ENCODE measurements at regions not wholly inside any gene's neighbourhood (a gene's known extent, or its start where the extent isn't known, plus 50 kb on each side); places are given as distances from the start of the nearest gene placed in this dataset.
"Not testable (repeated sequence)": the region's sequence is repeated elsewhere in the genome, so short reads cannot be mapped to it uniquely, and the experiment has no call there.

DNA sequence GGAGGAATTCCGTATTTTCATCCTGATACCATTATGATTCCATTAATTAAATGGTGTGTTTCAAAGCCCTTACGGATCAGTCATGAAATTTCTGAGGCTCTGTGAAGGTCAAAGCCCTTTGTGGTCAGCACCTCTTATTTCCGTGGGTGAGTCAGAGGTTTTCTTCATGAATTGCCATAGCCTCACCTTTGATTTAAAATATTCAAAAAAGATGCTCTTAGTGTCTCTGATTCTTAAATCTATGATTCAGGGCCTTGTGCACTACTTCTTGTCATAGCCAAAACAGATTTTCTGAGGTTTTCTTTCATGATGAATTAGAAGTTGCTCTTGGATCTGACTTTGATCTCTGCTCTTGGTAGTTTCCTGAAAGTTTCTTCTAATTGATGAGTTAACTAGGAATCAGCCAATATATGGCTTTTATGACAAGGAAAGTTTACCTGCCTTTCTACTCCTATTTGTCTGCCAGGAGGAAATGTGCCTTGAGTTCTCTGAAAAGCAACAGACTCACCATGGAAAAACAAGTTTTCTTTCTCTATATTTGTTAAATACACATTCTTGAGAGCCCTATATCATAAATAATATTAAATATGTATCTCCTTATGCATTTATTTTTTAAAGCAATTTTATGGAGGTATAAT, 613.0 kb downstream of the UTRN start:
- no peak for DNase-seq

DNA sequence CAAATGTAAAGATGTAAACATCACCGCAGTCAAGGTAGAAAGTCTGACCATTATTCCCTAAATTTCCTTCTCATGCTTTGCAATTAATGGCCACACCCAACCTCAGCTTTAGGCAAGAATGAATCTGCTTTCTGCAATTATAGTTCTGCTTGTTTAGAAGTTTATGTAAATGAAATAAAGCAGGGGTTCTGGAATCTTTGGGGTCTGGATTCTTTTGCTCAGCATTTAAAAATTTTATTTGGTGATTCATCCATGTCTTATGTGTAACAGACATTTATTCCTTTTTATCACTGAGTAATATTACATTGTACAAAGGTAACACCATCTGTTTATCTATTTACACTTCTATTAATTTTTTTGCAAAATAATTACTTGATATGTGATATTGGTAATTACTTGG, 613.6 kb downstream of the UTRN start:
- DNase-seq: no peak

DNA sequence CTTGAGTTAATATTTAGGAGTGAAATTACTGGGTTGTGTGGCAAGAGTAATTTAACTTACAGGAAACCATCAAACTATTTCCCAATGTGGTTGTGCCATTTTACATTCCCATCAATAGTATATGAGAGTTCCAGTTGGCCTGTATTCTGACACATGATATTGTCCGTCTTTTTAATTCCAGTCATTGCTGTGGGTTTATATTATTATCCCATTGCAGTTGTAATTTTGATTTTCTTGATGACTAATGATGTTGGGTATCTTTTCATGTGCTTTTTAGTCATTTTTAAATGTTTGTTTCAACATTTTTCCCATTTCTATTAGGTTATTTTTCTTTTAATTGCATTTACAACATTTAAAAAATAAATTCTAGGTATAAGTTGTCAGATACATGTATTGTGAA, 614.0 kb downstream of the UTRN start:
- no peak for DNase-seq

DNA sequence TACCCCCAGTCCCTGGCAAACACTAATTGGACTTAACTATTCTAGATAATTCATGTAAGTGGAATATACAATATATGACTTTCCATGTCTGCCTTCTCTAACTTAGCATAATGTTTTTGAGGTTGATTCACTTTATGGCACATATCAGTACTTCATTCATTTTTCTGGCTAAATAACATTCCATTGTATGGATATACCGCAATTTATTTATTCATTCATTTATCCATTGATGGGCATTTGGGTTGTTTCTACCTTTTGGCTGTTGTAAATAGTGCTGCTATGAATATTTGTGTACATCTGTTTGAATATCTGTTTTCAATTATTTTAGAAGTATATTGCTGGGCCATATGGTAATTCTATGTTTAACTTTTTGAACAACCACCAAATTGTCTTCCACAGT, 616.3 kb downstream of the UTRN start:
- DNase-seq: no peak

DNA sequence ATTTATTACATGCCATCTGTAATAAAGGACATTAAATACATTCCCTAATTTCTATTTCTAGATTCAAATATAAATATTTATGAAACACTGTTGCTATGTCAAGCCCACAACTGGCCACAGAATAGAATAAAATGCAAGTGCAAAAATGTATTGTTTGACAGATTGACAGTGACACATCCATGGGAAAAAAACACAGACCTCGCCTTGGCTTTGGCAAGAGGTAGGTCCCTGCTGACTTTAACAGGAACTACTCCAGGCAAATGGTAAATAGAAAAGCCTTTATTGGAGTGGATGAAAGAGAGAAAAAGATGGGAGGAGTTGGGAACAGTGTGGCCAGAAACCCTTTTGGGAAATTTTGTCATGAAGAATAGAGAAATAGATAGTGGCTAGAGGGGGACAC, 622.9 kb downstream of the UTRN start:
- no peak for DNase-seq

DNA sequence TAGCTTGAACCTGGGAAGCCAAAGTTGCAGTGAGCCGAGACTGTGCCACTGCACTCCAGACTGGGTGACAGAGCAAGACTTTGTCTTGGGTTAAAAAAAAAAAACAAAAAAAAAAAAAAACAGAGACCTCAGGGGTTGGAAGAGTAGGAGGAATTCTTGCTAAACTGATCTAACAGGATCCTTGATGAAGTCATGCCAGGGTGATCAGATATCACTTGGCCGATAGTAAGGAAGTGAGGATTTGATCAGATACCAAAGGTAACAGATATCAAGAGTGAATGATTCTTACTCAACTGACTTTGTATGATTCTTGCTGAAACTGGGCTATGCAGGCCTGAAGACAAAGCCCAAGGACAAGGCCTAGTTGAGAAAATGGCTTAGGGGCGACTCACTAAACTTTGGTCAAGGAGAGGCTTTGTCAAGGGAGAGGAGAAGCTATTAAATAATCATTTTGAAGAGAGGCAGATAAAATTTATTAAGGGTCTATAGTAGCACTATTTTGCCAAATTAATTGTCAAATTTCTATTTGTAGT, 624.7 kb downstream of the UTRN start:
- no peak for DNase-seq

DNA sequence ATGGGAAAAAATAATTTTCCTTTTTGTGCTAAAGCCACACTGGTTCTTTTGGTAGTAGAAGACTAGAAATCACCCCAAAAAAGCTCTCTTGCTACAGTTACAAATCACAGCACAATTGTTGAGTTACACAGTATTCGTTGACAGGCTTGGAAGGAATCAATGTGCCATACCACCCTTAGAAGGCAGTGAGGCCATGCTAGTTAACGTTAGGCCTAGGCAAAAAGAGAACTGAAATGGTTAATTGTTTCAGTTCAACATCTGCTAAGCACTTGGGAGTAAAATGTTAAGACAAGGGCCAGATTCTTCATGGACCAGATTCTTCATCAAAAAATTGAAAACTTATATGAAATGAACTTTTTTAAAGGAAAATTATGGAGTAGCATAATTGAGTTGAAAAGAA, 626.2 kb downstream of the UTRN start:
- no peak for DNase-seq

DNA sequence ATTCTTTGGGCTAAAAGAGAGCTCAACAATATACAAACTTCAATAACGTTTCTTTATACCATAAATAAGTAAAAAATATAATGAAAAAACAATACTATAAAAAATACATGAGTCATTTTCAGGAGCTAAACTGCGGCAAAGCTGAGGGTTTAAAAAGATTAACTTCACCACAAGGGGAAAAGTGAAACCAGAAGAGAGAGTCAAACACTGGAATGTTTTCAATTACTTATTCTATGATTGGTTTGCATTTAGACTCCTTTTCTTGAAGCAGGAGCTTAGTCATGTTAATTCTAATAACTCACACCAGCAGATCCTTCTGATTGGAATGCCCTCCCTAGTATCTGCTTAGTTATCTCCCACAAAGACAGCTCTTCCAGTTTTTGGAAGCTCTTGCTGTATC, 627.3 kb downstream of the UTRN start:
- no peak for DNase-seq

DNA sequence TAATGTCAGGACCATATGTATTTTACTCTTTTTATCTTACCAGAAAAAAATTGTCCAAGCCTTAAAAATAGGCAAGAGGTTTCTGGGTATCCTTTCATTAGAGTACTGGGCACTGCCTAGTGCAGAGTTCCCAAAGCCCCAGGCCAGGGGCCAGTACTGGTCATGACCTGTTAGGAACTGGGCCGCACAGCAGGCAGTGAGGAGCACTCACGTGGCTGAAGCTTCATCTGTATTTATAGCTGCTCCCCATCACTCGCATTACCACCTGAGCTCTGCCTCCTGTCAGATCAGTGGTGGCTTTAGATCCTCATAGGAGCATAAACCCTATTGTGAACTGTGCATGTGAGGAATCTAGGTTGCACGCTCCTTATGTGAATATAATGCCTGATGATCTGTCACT, 632.9 kb downstream of the UTRN start:
- no peak for DNase-seq

DNA sequence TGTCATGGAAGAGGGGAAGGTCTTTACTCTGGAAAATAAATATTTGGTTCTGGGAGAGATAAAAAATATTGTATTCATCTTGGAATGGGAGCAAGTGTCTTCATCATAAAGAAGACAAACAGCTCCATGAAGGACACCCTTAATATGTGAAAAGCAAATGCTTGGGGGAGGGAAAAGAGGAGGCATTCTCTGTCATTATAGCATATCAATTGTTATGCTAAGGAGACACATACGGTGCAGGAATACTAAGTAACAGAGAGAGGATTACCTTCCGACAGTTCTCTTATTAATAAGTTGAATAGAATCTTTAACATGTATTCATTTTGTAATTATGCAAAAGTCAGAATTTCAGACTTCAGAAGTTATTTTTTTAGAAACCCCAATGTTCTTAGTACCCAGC, 634.4 kb downstream of the UTRN start:
- no peak for DNase-seq

DNA sequence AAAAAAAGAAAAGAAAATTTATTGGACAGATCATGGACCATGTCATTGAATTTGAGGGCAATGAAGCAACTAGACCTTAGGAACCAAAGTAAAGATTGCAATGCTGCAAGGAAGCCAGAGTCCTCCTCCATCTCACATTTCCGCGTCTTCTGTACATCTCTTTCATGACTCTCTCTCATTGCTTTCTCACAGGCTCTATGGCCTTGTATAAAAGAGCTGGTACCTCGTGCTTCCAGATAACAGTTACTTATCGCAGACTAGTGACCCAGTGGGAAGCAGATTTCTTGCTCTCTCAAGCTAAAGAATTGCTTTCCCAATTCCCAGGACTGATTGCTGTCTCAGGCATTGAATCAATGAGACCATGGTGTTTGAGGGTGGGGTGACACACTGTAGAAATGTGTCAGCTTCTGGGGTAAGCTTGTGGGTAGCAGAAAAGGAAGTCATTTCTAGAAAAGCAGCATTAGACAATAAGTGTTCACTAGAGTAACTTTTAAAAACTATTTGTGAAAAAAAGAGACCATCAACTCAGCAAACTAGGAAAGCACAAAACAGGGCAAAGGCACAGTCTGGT, 635.3 kb downstream of the UTRN start:
- peak; percentile 18 for DNase-seq

DNA sequence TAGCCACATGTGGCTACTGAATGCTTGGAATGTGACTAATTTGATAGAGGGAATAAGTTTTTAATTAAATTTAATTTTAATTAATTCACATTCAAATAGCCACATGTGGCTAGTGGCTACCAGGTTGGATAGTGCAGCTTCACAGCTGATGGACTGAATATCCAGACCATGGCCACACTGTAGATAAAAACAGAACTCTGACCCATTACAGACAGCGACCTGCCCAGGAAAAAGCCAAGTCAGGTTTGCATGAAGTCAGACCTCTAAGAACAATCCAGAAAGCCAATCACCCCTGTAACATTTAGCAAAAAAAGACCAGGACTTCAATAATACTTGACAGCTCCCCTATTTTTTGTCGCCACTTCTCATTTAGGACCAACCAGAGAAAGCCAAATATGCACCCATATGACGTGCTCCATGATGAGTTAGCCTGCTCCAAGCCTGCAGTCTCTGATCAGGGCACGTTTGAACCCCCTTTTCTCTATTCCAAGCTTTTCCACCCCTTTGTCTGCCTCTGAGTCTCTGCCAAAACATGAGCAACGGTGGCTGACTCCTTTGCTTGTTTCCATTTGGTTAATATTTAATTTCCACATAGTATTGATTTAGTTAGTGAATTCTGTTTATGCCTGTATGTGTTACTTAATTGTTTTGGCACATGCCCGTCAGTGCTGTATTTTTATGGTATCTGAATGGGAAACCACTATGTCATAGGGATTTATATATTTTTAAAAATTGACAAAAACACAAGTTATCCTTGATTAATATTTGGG, 636.3 kb downstream of the UTRN start:
- DNase-seq: no peak

DNA sequence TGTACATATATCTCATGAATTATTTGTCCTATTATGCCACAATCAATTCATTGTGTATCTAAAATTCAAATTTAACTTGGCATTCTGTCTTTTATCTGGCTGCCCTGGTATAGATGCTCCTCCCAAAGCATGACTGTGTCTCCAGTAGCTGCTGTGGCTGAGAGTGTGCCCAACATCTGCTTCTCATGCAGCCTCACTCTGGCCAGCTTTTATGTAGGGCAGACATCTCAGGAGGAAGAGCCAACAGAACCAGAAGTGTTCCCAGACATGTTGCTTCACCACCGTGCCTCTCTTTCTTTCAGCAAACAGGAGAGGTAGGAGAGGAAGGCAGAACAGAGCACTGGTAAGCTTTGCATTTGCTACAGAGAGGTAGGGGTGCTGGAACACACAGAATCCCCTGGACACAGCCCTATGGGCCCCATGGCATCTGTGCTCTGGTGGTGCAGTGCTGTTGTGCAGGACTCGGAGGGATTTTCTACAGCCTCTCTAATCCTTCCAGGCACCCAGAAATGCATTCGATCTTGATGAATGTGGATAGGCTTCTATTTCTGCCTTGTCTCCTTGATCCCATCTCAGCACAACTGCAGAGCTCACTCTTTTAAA, 637.1 kb downstream of the UTRN start:
- DNase-seq: no peak

DNA sequence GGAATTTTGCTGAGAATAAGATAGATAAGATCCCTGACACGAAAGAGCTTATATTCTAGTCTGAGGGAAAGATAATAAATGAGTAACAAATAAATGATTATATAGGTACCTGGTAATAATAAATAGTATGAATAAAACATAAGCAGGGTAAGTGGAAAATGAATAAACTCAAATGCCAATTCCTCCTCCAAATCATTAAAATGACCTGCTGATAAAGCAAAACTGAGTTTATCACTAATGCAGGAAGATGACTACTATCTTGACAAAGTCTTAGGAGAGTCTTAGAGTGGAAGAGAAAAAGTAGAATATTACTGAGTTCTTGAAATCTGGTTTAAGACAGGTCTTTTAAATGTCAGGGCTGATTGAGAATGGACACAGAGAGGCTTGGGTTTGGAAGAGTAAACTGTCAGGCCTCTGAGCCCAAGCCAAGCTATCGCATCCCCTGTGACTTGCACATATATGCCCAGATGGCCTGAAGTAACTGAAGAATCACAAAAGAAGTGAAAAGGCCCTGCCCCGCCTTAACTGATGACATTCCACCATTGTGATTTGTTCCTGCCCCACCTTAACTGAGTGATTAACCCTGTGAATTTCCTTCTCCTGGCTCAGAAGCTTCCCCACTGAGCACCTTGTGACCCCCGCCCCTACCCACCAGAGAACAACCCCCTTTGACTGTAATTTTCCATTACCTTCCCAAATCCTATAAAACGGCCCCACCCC, 637.8 kb downstream of the UTRN start:
- not testable (repeated sequence) for DNase-seq

DNA sequence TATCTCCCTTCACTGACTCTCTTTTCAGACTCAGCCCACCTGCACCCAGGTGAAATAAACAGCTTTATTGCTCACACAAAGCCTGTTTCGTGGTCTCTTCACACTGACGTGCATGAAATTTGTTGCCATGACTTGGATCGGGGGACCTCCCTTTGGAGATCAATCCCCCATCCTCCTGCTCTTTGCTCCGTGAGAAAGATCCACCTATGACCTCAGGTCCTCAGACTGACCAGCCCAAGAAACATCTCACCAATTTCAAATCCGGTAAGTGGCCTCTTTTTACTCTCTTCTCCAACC, 638.3 kb downstream of the UTRN start:
- not testable (repeated sequence) for DNase-seq

DNA sequence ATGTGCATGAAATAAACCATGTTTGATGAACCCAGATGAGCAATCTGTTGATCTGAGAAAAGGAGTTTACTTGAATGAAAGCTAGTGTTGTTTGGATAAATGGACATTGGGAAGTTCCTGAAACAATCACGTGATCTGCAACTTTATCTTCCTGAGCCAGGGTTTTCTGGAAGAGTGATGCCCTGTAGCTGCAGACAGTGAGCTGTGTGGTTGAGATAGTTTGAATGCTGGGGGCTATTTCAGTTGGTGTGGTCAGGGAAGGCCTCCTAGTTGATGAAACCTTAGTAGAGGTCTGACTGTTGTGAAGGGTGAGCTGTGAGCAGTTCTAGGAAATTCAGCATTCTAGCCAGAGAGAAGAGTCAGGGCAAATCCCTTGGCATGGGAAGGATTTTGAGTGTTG, 643.7 kb downstream of the UTRN start:
- no peak for DNase-seq

DNA sequence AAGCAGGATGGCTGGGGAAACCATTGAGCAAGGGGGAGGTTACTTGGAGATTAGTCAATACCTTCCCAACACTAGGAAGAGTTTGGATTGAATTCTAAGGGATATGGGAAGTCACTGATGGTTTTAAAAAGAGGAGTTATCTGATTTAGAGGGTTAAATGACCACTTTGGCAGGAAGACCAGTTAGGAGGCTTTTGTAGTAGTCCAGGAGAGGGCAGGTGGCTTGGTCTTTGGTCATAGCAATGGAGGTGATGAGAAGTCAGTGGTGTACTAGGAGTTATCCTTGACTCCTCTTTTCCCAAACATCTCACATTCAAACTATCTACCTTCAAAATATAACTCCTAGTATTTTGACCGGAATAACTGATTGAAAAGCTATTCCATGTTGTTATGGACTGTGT, 644.1 kb downstream of the UTRN start:
- no peak for DNase-seq

DNA sequence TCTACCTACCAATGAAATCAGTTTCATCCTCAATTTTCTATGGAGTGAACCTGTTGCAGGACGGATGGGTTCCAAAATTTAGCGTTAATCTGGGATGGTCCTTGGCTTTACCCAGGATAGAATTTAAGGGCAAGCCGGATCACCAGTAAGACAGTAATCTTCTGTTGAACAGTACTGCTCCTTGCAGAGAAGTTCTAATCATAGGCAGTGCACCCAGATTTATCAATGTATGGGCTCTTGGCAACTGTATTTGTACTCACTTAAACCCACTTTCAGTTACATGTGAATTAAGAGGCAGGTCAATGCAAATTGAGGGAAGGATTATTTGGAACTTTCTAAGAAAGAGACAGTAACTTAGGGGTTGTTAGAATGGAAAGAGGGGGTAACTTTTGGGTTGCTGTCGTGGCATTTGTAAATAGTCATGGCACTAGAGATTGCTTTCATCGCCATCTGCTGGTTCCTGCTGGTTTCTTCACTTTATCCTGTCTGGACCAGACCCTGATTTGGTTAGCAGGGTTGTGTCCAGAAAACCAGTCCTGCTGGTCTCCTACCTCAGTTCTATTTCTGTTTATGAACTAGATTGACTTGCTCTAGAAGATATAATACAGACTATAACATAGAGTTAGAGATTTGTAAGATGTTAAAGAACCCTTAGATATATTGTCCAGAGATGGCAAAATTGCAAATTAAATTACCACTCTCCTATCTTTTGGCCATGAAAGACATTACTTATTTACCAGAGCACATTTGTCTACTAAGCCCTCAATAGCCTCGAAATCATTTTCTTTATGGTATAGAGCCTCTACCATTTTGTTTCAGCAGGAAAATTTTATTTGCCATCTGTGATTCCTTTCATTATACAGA, 646.3 kb downstream of the UTRN start:
- DNase-seq: peak; percentile 48

DNA sequence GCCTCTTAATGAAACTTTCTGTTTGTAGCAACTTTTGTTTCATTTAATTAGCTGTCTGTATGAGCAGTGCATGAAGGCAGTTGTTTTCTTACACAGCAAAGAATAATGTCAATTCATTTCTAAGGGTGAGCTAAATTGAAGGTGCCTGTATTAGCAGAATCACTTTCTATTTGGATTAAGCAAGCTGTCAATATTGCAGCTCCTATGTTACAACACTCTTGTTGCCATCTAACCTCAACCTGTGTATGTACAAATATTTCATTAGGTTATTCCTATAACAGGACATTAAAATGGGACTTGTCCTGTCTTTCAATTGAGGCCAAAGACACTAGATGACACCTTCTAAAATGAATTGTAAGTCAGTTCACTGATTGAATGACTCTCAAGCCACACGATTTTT, 647.5 kb downstream of the UTRN start:
- DNase-seq: no peak

DNA sequence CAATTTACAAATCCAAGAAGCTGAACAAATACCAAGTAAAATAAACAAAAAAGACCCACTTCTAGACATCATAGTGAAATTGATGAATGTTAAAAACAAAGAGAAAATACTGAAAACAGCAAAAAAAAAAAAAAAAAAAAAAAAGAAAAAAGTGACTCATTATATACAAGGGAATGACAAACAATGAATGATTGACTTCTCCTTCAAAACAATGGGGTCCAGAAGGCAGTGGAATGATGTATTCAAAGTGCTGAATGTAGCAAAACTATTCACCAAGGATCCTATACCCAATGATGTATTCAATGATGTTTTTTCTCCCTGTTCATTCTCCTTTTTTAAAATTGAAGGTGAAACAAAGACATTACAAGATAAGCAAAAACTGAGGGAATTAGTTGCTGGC, 650.0 kb downstream of the UTRN start:
- no peak for DNase-seq

DNA sequence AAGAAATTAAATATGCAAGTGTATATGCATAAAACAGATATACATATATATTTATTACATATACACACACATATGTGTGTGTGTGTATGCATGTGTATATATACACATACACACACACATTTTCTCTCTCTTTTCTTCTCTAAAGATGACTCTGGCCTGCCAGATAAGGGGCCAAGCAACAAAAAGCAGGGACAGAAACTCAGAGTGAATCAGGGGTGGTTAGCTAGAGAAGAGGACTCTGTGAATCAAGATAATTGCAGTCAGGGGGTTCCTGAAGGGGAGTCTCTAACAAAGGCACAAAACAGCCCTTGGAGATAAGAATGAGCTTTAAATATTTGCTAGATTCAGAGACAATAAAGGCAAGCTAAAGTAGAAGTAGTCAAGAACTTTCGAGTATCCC, 650.5 kb downstream of the UTRN start:
- no peak for DNase-seq

DNA sequence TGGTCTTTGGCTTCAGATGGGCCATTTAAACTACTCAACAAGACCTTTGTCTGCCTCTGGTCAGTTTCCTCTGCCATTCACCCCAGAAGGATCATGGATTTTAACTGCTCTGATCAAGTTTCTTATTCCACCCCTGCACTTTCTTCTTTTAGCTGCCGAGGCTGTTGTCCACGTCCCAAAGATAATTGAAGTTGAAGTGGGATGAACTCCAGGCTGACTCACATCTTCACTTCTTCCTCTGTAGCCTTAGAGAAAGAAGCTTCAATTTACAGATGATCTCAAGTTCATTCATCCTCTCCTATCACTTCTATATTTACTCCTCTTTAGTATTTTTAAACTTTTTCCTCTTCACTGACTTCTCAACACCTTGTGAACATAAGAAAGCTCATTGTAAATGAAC, 651.6 kb downstream of the UTRN start:
- no peak for DNase-seq
